HFFc6 (cell line): ENCODE measurements at regions not wholly inside any gene's neighbourhood (a gene's known extent, or its start where the extent isn't known, plus 50 kb on each side); places are given as distances from the start of the nearest gene placed in this dataset.

ENCODE experiments used
- DNase-seq: peaks from one replicate; pipeline ENCODE4 v3.0.0-alpha.2; 2018
- H3K27ac Mint-ChIP-seq: 2 replicates; pipeline ENCODE4 v1.8.0; 2020; ENCODE audit warnings: mild to moderate bottlenecking, mixed read lengths
- H3K27me3 Mint-ChIP-seq: 2 replicates; pipeline ENCODE4 v1.8.0; 2021; ENCODE audit warnings: mild to moderate bottlenecking, moderate library complexity, mixed read lengths; ENCODE audit not compliant: insufficient read depth
- H3K36me3 Mint-ChIP-seq: 2 replicates; pipeline ENCODE4 v1.8.0; 2021; ENCODE audit warnings: low read depth, mixed read lengths
- H3K4me1 Mint-ChIP-seq: 2 replicates; pipeline ENCODE4 v1.8.0; 2020; ENCODE audit warnings: low read depth, mixed read lengths
- H3K4me3 Mint-ChIP-seq: 2 replicates; pipeline ENCODE4 v1.8.0; 2020; ENCODE audit warnings: mild to moderate bottlenecking, moderate library complexity, mixed read lengths
- H3K9me3 Mint-ChIP-seq: 2 replicates; pipeline ENCODE4 v1.8.0; 2020; ENCODE audit warnings: mild to moderate bottlenecking, mixed read lengths
- CTCF ChIP-seq: fragments of 200-600 bp; sonication (generic); IDR thresholded peaks from 2 replicates; pipeline ENCODE4 v1.5.0; 2021; ENCODE audit warnings: antibody characterized with exemption, mild to moderate bottlenecking

DNA sequence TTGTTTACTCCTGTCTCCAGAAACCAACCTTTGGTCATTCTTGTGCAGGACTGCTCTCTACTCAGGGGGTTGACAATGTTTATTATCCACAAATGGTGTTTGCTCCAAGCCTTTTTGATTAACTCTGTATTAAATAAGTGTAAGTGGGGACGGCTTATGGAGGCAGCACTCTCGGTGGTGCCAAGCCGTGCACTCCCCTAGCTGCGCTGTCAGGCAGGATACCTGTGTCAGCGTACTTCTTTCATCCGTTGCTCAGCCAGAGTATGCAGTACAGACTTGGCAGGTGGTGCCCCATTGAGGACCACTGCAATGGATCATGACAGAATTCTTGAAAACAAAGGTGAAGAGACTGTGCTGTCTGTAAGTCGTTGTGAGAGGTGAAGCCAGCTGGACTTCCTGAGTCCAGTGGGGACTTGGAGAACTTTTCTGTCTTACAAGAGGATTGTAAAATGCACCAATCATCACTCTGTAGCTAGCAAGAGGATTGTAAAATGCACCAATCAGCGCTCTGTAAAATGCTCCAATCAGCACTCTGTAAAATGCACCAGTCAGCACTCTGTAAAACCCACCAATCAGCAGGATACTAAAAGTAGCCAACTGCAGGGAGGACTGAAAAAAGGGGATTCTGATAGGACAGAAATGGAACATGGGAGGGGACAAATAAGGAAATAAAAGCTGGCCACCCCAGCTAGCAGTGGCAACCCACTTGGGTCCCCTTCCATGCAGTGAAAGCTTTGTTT lies 480.0 kb downstream of the MEI4 start:
- Mint-ChIP-seq H3K27ac (no peak overlapping the region), H3K4me3 (no peak overlapping the region)
- no peak for TF ChIP-seq CTCF

GRCh38 chr6:78150425-78150824 lies 497.6 kb downstream of the MEI4 start:
- Mint-ChIP-seq H3K4me3 (no peak overlapping the region), H3K27ac (no peak overlapping the region), H3K4me1 (no peaks in the 10 kb centered on the region), H3K9me3 (peaks cover 30% of the 10 kb centered on the region), H3K36me3 (no peaks in the 10 kb centered on the region; the same call in 1 of the 2 replicates), H3K27me3 (no peaks in the 10 kb centered on the region)
- TF ChIP-seq CTCF = no peak
- no peak for DNase-seq

More for the DNA sequence above, 480.0 kb downstream of the MEI4 start:
- DNase-seq = no peak
- H3K36me3 Mint-ChIP-seq = no peaks in the 10 kb centered on the region
- H3K9me3 Mint-ChIP-seq = peaks cover 29% of the 10 kb centered on the region
- H3K4me1 Mint-ChIP-seq = no peaks in the 10 kb centered on the region
- H3K27me3 Mint-ChIP-seq = no peaks in the 10 kb centered on the region

- Mint-ChIP-seq H3K27ac (no peak overlapping the region), H3K9me3 (peaks cover 28% of the 10 kb centered on the region), H3K4me1 (no peaks in the 10 kb centered on the region), H3K36me3 (no peaks in the 10 kb centered on the region; the same call in 1 of the 2 replicates), H3K27me3 (no peaks in the 10 kb centered on the region), H3K4me3 (no peak overlapping the region)
- no peak for DNase-seq
- TF ChIP-seq CTCF = no peak
Measured at GRCh38 chr6:78153976-78154375, 501.1 kb downstream of the MEI4 start.

DNA sequence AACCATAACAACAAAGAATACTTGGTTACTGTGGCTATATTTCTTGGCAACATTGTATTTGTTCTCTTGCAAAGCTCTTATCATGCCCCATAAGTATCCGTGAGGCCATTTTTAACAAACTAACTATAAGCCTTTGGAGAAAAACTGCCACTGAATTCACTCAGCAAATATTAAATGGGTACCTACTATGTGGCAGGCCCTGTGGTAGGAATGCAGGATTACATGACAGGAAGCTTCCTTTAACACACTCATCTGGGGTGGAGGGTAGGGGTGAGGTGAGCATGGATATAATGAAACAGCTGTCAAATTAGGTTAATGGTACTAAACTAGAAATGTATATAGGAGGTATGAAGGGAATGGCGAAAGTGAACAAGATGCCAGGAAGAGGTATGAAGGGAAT lies 504.8 kb downstream of the MEI4 start:
- Mint-ChIP-seq H3K4me3 (no peak overlapping the region), H3K36me3 (no peaks in the 10 kb centered on the region; the same call in 1 of the 2 replicates), H3K9me3 (peaks cover 18% of the 10 kb centered on the region), H3K27me3 (no peaks in the 10 kb centered on the region), H3K4me1 (no peaks in the 10 kb centered on the region), H3K27ac (no peak overlapping the region)
- TF ChIP-seq CTCF = no peak
- no peak for DNase-seq

DNA sequence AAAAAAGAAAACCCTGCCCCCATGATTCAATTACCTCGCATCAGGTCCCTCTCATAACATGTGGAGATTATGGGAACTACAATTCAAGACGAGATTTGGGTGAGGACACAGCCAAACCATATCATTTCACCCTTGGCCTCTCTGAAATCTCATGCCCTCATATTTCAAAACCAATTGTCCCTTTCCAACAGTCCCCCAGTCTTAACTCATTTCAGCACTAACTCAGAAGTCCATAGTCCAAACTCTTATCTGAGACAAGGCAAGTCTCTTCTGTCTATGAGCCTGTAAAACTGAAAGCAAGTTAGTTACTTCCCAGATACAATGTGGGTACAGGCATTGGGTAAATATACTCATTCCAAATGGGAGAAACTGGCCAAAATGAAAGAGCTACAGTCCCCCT lies 536.1 kb downstream of the MEI4 start:
- peaks cover 15% of the 10 kb centered on the region for H3K9me3 Mint-ChIP-seq
- no peak for DNase-seq
- H3K27me3 Mint-ChIP-seq = no peaks in the 10 kb centered on the region
- no peak overlapping the region for H3K27ac Mint-ChIP-seq
- TF ChIP-seq CTCF = no peak
- H3K36me3 Mint-ChIP-seq = no peaks in the 10 kb centered on the region
- H3K4me1 Mint-ChIP-seq = no peaks in the 10 kb centered on the region
- H3K4me3 Mint-ChIP-seq = no peak overlapping the region
